ENCODE measurements at regions not wholly inside any gene's neighbourhood (a gene's known extent, or its start where the extent isn't known, plus 50 kb on each side); places are given as distances from the start of the nearest gene placed in this dataset.

GRCh38 chr3:74897006-74897405, 282.5 kb upstream of the CNTN3 start:
- H3K9me3 Mint-ChIP-seq: no peaks in the 10 kb centered on the region; a peak in 1 of 5 replicates
- H3K9ac ChIP-seq (ENCODE audit: extremely low read depth, insufficient read length, low read length): no peak overlapping the region
- H2BK5ac ChIP-seq (ENCODE audit: insufficient read length, low read length): no peak overlapping the region
- no peak overlapping the region for H2BK12ac ChIP-seq (ENCODE audit: insufficient read length, low read depth, low read length)
- H2BK20ac ChIP-seq (ENCODE audit: low read depth, low read length, poor library complexity, severe bottlenecking): no peak overlapping the region
- H2AK5ac ChIP-seq (ENCODE audit: insufficient read length, low read length): no peak overlapping the region
- H2AFZ ChIP-seq (ENCODE audit: low read length): no peak overlapping the region
- H3K23ac ChIP-seq (ENCODE audit: insufficient read length, low read depth, low read length): no peak overlapping the region
- H4K5ac ChIP-seq (ENCODE audit: insufficient read length, low read depth, low read length): no peak overlapping the region
- H2BK120ac ChIP-seq (ENCODE audit: low read depth, low read length, poor library complexity, severe bottlenecking): no peak overlapping the region
- no peak overlapping the region for H4K91ac ChIP-seq (ENCODE audit: insufficient read length, low read depth, low read length)
- no peak overlapping the region for H3K18ac ChIP-seq (ENCODE audit: insufficient read length, low read depth, low read length)
- no peaks in the 10 kb centered on the region for H3K4me1 Mint-ChIP-seq
- H3T11ph ChIP-seq (ENCODE audit: low read length): no peak overlapping the region
- no peaks in the 10 kb centered on the region for H3K79me2 ChIP-seq (ENCODE audit: insufficient read depth, low read length)
- no peaks in the 10 kb centered on the region for H3K27me3 Mint-ChIP-seq (ENCODE audit: low read depth)
- no peak overlapping the region for H3K14ac ChIP-seq (ENCODE audit: insufficient read depth, low read length)
- peak; percentile 65 for TF ChIP-seq CTCF (conservative IDR thresholded peaks at IDR 0.05)
- no peaks in the 10 kb centered on the region for H3K27me3 ChIP-seq (ENCODE audit: insufficient read depth, low read length)
- WGBS (ENCODE audit: extremely low coverage, insufficient read length, low lambda C conversion rate): no CpG with 5 or more reads among the region's 2 CpGs
- no peak for DNase-seq
- no peak overlapping the region for H3K4me3 Mint-ChIP-seq
- no peaks in the 10 kb centered on the region for H4K20me1 ChIP-seq (ENCODE audit: control insufficient read depth, insufficient read depth, insufficient read length)
- H3K4me1 ChIP-seq (ENCODE audit: insufficient read depth, low read length): no peaks in the 10 kb centered on the region
- H4K8ac ChIP-seq (replicated peaks; ENCODE audit: insufficient read length, low read depth, low read length): no peak overlapping the region
- no peak overlapping the region for H3K56ac ChIP-seq (ENCODE audit: insufficient read length, low read depth, low read length)
- H3K79me1 ChIP-seq (ENCODE audit: insufficient read depth, low read depth, low read length, poor library complexity, severe bottlenecking): no peaks in the 10 kb centered on the region
- no peak overlapping the region for H3K27ac ChIP-seq (ENCODE audit: insufficient read length, low read depth, low read length)
- no peaks in the 10 kb centered on the region; a peak in 1 of 7 replicates for H3K36me3 Mint-ChIP-seq (ENCODE audit: insufficient read depth in 1 of 3, low read depth in 3 of 3)
- H3K23me2 ChIP-seq (ENCODE audit: insufficient read length, low read depth, low read length, poor library complexity, severe bottlenecking): no peaks in the 10 kb centered on the region
- H2BK15ac ChIP-seq (ENCODE audit: low read depth, low read length): no peak overlapping the region
- no peak overlapping the region for H3K4me2 ChIP-seq (ENCODE audit: insufficient read depth, insufficient read length, low read length)
- H3K9me3 ChIP-seq (ENCODE audit: control insufficient read depth, low read depth, low read length): no peaks in the 10 kb centered on the region
- H3K4ac ChIP-seq (ENCODE audit: low read depth, low read length): no peak overlapping the region
- no peak overlapping the region for H3K27ac Mint-ChIP-seq

All from H9 (cell line).